ENCODE measurements at regions not wholly inside any gene's neighbourhood (a gene's known extent, or its start where the extent isn't known, plus 50 kb on each side); places are given as distances from the start of the nearest gene placed in this dataset.

- Histone ChIP-seq H3K9me3 (no peaks in the 10 kb centered on the region), H3K27me3 (no peaks in the 10 kb centered on the region), H3K27ac (no peak overlapping the region), H3K36me3 (no peaks in the 10 kb centered on the region), H3K4me3 (ENCODE audit: low read depth in 1 of 2, low read length in 1 of 2) (no peak overlapping the region), H3K4me1 (ENCODE audit: control insufficient read depth in 1 of 2, insufficient read depth in 1 of 2, low read depth in 1 of 2, low read length in 1 of 2) (no peaks in the 10 kb centered on the region)
- TF ChIP-seq CTCF (IDR thresholded peaks at IDR 0.05), result no peak
Measured at GRCh38 chrX:140342410-140342809, 162.5 kb downstream of the SOX3 start.

GRCh38 chrX:140337263-140337662 is 167.6 kb downstream of the SOX3 start:
- Histone ChIP-seq H3K27ac (no peak overlapping the region), H3K9me3 (no peaks in the 10 kb centered on the region), H3K4me1 (ENCODE audit: control insufficient read depth in 1 of 2, insufficient read depth in 1 of 2, low read depth in 1 of 2, low read length in 1 of 2) (no peaks in the 10 kb centered on the region), H3K4me3 (ENCODE audit: low read depth in 1 of 2, low read length in 1 of 2) (no peak overlapping the region), H3K27me3 (no peaks in the 10 kb centered on the region), H3K36me3 (no peaks in the 10 kb centered on the region)
- TF ChIP-seq CTCF (IDR thresholded peaks at IDR 0.05), result no peak

- Histone ChIP-seq H3K36me3 (no peaks in the 10 kb centered on the region), H3K9me3 (no peaks in the 10 kb centered on the region), H3K27ac (no peak overlapping the region), H3K27me3 (no peaks in the 10 kb centered on the region), H3K4me1 (ENCODE audit: control insufficient read depth in 1 of 2, insufficient read depth in 1 of 2, low read depth in 1 of 2, low read length in 1 of 2) (no peaks in the 10 kb centered on the region), H3K4me3 (ENCODE audit: low read depth in 1 of 2, low read length in 1 of 2) (no peak overlapping the region)
- TF ChIP-seq CTCF (IDR thresholded peaks at IDR 0.05), result no peak
Measured at GRCh38 chrX:140318296-140318695, 186.6 kb downstream of the SOX3 start.

- no peak overlapping the region for H3K4me3 ChIP-seq (ENCODE audit: low read depth in 1 of 2, low read length in 1 of 2)
- H3K36me3 ChIP-seq, result no peaks in the 10 kb centered on the region
- no peaks in the 10 kb centered on the region for H3K27me3 ChIP-seq
- H3K9me3 ChIP-seq, result no peaks in the 10 kb centered on the region
- TF ChIP-seq CTCF (IDR thresholded peaks at IDR 0.05), result no peak
- no peaks in the 10 kb centered on the region for H3K4me1 ChIP-seq (ENCODE audit: control insufficient read depth in 1 of 2, insufficient read depth in 1 of 2, low read depth in 1 of 2, low read length in 1 of 2)
- no peak overlapping the region for H3K27ac ChIP-seq
Measured at GRCh38 chrX:140317462-140317861, 187.4 kb downstream of the SOX3 start.

- Histone ChIP-seq H3K27ac (no peak overlapping the region), H3K4me1 (ENCODE audit: control insufficient read depth in 1 of 2, insufficient read depth in 1 of 2, low read depth in 1 of 2, low read length in 1 of 2) (no peaks in the 10 kb centered on the region), H3K4me3 (ENCODE audit: low read depth in 1 of 2, low read length in 1 of 2) (no peak overlapping the region), H3K9me3 (no peaks in the 10 kb centered on the region), H3K36me3 (no peaks in the 10 kb centered on the region), H3K27me3 (no peaks in the 10 kb centered on the region)
- TF ChIP-seq CTCF (IDR thresholded peaks at IDR 0.05), result no peak
Measured at GRCh38 chrX:140298960-140299825, 205.7 kb downstream of the SOX3 start.
